ENCODE measurements at regions not wholly inside any gene's neighbourhood (a gene's known extent, or its start where the extent isn't known, plus 50 kb on each side); places are given as distances from the start of the nearest gene placed in this dataset.

GRCh38 chr15:87614704-87615103 lies 641.8 kb downstream of the NTRK3 start:
- no peak overlapping the region for H3K27ac ChIP-seq (ENCODE audit: low read length)
- H3K9me2 ChIP-seq (ENCODE audit: insufficient read depth, low read length), result no peaks in the 10 kb centered on the region
- no peaks in the 10 kb centered on the region for H3F3A ChIP-seq (ENCODE audit: insufficient read depth, low read length, poor library complexity, severe bottlenecking)
- H3K4me2 ChIP-seq (ENCODE audit: low read length), result no peak overlapping the region
- H3K27me3 ChIP-seq (ENCODE audit: insufficient read depth, low read depth, low read length), result no peaks in the 10 kb centered on the region
- no peaks in the 10 kb centered on the region for H3K79me2 ChIP-seq (replicated peaks; ENCODE audit: insufficient read depth, low read length)
- no peaks in the 10 kb centered on the region for H4K20me1 ChIP-seq (ENCODE audit: insufficient read depth)
- no peaks in the 10 kb centered on the region for H3K36me3 ChIP-seq (ENCODE audit: insufficient read depth, low read length)
- H3K9me3 ChIP-seq (ENCODE audit: low read length), result no peaks in the 10 kb centered on the region
- H2AFZ ChIP-seq (ENCODE audit: low read depth, low read length), result no peak overlapping the region
- no peak overlapping the region for H3K4me3 ChIP-seq (ENCODE audit: low read length)
- H3K9ac ChIP-seq (ENCODE audit: low read length), result no peak overlapping the region
- TF ChIP-seq EP300 (conservative IDR thresholded peaks at IDR 0.05; ENCODE audit: poor library complexity, severe bottlenecking) (no peak), CTCF (IDR thresholded peaks at IDR 0.05; ENCODE audit: poor library complexity, severe bottlenecking) (no peak), MXI1 (conservative IDR thresholded peaks at IDR 0.05; ENCODE audit: poor library complexity, severe bottlenecking) (no peak), REST (IDR thresholded peaks at IDR 0.05; ENCODE audit: borderline replicate concordance) (no peak), TAF1 (IDR thresholded peaks at IDR 0.05; ENCODE audit: low read depth) (no peak), RAD21 (conservative IDR thresholded peaks at IDR 0.05) (no peak), EZH2 (IDR thresholded peaks at IDR 0.05; ENCODE audit: borderline replicate concordance, insufficient read depth, low read length, poor library complexity, severe bottlenecking) (no peak), SMC3 (conservative IDR thresholded peaks at IDR 0.05; ENCODE audit: poor library complexity) (no peak), POLR2AphosphoS5 (IDR thresholded peaks at IDR 0.05) (no peak)

DNA sequence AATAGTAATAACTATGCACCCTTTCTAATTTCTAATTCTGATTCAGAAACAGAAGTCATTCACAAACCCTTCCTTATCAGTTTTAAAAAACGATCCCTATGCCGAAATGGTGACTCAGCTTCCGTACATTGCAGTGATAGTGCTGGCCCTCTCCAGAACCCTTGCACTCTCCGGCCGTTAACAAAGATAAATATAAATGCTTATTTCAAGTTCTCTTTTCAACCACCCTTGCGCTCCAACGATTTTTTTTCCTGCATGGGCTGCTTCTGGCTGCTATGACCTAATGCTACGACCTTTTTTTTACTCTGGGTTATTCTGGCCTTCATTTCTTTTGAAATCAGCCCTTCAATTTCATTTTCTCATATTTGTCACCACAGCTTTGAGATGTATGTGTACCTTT lies 646.2 kb downstream of the NTRK3 start:
- no peaks in the 10 kb centered on the region for H3K9me2 ChIP-seq (ENCODE audit: insufficient read depth, low read length)
- H3K27ac ChIP-seq (ENCODE audit: low read length), result no peak overlapping the region
- no peaks in the 10 kb centered on the region for H4K20me1 ChIP-seq (ENCODE audit: insufficient read depth)
- H3K79me2 ChIP-seq (replicated peaks; ENCODE audit: insufficient read depth, low read length), result no peaks in the 10 kb centered on the region
- H3F3A ChIP-seq (ENCODE audit: insufficient read depth, low read length, poor library complexity, severe bottlenecking), result no peaks in the 10 kb centered on the region
- no peak overlapping the region for H2AFZ ChIP-seq (ENCODE audit: low read depth, low read length)
- TF ChIP-seq TAF1 (IDR thresholded peaks at IDR 0.05; ENCODE audit: low read depth) (no peak), EP300 (conservative IDR thresholded peaks at IDR 0.05; ENCODE audit: poor library complexity, severe bottlenecking) (no peak), MXI1 (conservative IDR thresholded peaks at IDR 0.05; ENCODE audit: poor library complexity, severe bottlenecking) (no peak), SMC3 (conservative IDR thresholded peaks at IDR 0.05; ENCODE audit: poor library complexity) (no peak), CTCF (IDR thresholded peaks at IDR 0.05; ENCODE audit: poor library complexity, severe bottlenecking) (no peak), REST (IDR thresholded peaks at IDR 0.05; ENCODE audit: borderline replicate concordance) (no peak), POLR2AphosphoS5 (IDR thresholded peaks at IDR 0.05) (no peak), RAD21 (conservative IDR thresholded peaks at IDR 0.05) (no peak), EZH2 (IDR thresholded peaks at IDR 0.05; ENCODE audit: borderline replicate concordance, insufficient read depth, low read length, poor library complexity, severe bottlenecking) (no peak)
- H3K4me3 ChIP-seq (ENCODE audit: low read length), result no peak overlapping the region
- H3K36me3 ChIP-seq (ENCODE audit: insufficient read depth, low read length), result no peaks in the 10 kb centered on the region
- no peak overlapping the region for H3K9ac ChIP-seq (ENCODE audit: low read length)
- H3K9me3 ChIP-seq (ENCODE audit: low read length), result no peaks in the 10 kb centered on the region
- no peaks in the 10 kb centered on the region for H3K27me3 ChIP-seq (ENCODE audit: insufficient read depth, low read depth, low read length)
- H3K4me2 ChIP-seq (ENCODE audit: low read length), result no peak overlapping the region

Data from neural cell (in vitro differentiated cells).